EL (cell line): ENCODE measurements at regions not wholly inside any gene's neighbourhood (a gene's known extent, or its start where the extent isn't known, plus 50 kb on each side); places are given as distances from the start of the nearest gene placed in this dataset.

Source experiments
- DNase-seq: peaks from one replicate; pipeline ENCODE4 v3.0.0-alpha.2; 2016

DNA sequence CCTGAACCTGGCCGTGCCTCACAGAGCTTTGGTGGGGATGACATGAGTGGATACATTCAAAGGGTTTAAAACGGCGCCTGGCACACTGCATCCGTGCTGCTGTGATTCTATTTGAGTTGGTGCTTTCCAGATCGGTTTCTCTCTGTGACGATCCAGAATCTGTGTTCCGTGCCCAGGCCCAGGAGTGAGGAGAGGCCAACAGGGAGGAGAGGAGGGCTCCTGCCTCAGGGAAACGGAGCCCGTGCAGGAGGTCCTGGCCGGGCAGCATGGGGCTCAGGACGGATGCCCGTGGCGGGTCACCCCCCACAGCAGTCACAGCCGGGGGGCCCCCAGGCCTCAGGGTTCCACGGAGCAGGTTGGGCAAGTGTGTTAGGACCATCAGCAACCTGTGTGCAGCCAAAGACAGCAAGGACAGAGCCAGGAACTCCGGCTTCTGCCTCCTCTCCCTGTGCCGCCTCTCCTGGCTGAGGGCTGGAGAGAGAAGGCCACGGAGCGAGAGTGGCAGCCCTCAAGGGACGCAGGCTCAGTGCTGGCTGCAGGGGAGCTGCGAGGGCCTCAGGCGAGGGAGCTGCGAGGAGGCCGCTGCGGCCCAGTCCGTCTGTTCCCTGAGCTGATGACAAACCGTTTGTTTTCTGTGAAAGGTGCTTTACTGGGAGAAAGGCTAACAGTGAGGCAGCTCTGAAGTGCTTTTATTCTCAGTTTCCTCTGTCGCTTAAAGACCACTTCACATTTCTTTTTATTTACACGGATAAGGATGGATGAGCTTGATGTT, 99.3 kb downstream of the METRNL start:
- no peak for DNase-seq

DNA sequence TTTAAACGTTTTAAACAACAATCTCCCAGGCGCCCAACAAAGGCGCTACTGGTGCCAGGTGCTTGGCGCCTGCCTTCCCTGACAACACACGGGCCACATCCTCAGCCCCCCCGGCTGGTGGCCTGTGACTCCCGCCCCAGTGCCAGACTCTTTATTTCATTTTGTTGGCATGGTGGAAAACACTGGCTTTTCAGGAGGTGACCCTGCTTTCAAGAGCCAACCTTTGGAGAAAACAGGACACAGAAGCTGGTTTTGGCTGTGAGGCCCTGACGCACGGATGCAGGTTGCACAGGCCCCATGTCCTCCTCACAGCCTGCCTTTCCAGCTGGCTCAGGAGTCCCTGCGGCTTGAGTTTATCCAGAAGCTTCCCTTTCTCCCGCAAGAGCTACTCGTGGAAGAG, 100.0 kb downstream of the METRNL start:
- DNase-seq, result no peak

DNA sequence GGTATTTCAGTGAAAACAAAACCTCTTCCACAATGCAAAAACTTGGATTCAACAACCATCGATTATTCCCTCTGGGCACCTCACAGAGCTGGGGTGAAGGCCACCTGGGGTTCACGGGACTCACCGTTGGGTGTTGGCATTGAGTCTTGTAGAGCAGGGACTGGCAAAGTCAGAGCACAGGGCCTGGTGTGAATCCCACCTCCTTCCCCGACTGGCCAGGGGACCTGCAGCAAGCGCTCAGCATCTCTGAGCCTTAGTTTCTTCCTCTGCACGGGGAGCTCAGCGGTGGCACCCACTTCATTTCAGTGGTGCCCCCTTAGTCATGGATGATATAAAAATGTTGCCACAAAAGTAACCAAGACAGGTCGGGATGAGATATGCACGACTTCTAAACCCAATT, 100.4 kb downstream of the METRNL start:
- no peak for DNase-seq

- no peak for DNase-seq
These were observed 101.0 kb downstream of the METRNL start for GRCh38 chr17:83180264-83180995.

DNA sequence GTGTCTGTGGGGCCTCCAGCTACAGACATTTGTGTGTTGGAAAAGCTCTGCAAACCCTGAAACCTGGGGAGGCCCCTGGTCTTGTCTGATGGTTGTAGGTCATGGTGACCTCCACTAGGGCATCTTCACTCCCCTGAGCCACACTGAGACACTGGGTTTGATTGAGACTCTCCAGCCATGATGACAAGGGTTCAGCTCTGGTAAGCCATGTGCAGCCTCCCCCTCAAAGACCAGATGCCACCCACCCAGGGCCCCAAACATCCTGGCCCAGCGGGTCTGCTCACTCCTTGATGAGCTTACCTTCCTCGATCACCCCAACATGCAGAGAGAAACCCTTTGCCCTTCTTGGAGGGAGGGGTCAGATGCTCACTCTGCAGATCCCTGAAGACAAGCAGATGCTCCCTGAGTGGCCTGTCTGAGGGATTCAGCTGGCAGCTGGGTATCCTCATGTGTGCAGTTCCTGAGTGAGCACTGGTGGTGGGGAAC, 101.6 kb downstream of the METRNL start:
- DNase-seq, result no peak

DNA sequence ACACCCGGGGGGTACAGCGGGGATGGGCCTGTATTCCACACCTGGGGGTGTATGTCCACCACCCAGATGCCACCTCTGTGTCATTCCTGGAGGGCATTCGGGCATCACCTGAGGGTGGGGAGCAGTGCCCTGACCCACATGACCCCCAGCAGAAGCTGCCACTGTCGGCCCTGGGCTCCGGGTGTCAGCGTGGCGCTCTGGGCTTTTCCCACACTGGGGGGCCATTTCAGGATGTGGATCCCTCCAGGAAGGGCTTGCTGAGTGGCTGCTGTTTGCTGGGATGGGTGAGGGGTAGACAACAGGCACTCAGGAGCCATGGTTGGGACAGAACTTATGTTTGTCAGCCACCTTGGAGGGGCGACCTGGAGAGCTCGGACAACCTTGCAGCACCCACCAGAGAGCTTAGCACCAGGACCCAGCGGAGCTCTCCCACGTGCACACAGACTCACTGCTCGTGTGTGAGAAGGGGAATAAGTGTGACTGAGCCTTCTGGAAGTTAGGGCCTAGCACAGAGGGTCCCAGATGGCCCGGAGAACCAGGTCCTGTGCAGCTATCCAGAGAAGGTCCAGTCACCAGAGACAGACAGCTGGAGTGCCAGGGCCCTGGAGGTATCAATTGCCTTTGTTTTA, 102.7 kb downstream of the METRNL start:
- no peak for DNase-seq

GRCh38 chr17:83182620-83183101, 103.3 kb downstream of the METRNL start:
- DNase-seq, result no peak

GRCh38 chr17:83183145-83183948, 103.9 kb downstream of the METRNL start:
- DNase-seq, result no peak

DNA sequence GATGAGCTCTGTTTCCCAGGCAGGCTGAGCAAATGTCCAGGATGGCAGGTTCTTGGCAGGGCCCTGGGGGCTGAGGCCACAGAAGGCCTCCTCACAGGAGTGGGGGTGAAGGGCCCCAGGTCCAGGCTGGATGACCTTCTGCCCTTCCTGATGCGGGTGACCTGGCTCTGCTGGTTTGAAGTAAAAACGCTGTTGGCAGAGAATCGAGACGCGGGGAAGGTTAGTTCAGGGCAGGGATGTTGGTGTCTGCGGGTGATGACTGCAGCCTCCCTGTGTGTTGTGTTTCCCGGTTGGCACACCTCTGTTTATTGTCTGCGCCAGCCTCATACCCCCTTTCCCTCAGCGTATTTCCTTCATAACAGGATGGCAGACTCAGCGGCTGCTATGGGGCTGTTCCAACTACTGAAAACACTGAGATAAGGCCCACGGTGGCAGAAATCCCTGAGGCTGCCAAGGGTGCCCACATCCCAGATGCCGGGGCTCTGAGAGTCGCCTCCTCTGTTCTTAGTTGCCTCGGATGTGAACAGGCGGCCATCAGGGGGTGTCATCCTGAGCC, 104.6 kb downstream of the METRNL start:
- no peak for DNase-seq

DNA sequence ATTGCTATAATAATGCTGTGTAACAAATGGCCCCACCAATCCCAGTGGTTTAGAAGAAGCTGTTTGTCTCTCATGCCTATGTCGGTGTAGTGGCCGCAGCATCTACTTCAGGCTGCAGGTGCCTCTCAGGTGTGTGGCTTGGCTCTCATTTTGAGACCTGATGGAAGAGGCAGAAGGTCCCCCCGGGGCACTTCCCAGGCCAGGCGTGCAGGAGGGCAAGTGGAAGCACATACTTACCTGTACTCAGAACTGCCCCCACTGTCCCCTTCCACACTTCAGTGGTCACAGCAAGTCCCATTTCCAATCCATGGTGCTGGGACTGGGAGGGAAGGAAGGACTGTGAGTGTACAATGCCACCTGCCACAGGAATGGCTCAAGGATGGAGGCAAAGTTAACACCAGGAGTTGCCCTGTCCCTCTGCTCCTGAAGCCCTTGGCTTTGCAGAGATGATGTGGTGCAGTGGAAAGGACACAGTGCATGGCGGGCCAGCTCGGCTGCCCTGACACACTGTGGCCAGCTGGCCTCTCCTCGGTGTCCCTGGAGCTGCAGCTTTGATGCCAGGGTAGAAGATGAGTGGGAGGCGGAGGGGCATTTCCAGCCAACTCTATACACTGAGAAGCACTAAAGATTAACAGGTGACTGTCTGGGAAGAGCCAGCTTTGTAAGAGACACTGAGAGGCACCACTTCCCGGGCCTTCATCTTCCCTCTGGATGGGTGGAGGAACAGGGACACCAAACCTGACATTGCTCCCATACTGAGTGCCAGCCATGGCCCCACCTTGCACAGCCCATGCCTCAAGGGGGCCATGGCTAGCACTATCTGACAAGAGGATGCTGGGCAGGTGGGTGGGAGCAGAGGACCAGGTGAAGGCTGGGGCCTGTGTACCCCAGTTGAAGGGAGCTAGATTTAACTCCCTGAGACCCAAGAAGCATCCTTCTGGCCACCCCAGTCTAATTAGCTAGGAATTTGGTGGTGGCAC, 105.9 kb downstream of the METRNL start:
- DNase-seq, result no peak

- DNase-seq, result no peak
These were observed 106.8 kb downstream of the METRNL start for GRCh38 chr17:83186226-83186625.

DNA sequence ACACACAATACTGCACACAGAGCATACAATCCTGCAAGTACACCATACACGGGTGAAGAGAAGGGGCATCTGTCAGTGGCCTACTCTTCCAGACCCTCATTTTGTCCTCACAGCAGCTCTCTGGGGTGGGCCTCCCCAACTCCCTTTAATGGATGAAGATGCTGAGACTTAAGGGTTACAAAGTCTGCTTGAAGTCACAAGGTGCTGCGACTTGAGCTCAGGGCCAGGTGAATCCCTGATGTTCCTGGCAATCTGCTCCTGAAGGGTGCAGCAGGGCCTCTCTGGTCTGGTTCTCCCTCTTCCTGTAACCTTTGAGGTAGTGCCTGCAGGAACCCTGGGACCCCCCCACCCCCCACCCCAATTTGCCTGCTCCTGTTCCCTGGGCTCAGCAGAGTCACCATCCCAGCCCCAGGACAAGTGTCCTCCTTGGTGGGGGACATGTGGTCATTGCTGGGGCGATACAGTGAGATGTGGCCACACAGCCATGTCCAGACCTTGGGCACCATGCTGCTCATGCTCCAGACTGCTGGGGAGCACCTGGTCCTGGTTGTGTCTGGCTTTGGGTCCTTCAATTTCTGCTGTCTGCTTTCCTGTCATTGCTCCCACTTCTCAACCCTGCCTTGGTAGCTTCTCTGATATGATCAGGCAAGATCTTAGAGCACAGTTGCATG, 107.5 kb downstream of the METRNL start:
- DNase-seq, result no peak

DNA sequence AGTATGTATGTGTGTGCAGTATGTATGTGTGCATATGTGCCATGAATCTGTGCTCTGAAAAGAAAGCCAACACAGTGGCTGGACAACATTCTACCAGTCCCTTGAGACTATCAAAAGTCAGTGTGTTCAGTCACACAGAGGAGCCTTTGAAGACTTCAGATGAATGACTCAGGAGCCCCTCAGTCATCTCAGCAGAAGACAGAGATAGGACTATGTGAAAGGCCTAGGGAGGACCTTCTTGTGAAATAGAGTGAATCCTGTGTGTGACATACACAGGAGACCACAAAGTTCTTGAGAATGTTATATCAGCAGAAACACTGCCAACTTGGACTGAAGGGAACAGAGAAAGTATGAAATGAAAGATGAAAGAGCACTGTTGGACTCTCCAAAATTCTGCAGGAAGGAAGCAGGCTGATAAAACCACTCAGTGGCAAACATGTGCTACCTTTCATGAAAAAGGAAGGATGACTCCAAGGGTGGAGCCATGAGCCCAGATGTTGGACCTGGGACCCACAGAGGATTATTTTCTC, 108.4 kb downstream of the METRNL start:
- DNase-seq, result no peak

DNA sequence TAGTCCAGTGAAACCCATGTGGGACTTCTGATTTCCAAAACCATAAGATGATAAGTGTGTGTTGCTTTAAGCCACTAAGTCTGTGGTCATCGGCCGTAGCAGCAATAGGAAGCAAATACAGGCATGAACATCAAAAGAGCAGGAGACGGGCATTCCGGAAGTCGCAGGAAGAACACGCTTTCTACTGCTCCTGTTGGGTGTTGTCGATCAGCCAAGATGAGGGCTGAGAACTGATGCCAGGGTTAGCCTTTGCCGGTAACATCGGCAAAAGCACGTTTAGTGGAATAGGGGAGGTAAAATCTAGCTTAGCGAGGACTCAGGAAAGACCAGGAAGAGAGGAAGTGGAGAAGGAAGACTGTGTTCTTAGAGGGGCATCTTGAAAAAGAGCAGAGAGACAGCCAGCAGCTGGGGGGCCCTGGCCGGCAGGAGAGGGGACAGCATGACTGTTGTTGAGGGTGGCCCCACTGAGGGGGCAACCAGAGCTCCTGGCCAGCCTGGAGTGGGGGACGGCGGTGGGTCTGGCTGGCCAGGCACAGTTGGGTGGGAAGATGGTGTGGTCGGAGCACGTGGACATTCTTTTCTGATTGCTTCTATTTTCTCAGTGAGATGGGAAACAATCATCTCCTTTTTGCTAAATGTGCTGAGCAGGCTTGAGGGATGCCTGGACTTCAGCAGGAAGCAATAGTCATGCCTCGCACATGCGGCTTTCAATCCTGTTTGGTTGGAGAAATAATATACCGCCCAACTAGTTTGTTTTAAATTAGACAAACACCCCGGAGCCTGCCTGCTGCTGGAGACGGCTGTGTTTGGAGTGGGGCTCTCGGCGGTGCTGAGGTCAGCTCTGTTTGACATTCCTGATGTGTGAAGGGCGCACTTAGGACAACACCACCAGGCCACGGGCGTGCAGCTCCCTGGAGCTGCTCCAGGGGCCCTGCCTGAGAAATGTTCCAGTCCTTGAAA, 109.9 kb downstream of the METRNL start:
- DNase-seq, result peak; percentile 80

DNA sequence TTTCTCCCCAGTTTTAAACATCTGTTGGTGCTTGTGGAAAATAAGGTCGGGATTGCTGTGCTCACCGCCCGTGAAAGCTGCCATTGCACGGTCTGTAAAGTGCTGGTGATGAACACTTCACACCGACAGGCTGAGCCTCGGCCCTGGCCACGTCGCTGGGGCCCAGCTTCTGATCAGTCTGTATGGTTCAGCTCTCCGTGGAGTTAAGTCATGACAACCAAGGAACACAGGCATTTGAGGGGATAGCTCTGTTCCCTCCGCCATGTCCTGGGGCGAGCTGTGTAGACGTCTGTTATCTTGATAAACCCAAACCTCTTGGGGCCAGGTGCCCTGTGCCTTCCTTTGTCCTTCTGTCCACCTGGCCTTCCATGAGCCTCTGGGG, 110.6 kb downstream of the METRNL start:
- DNase-seq, result no peak

GRCh38 chr17:83190601-83191387, 111.4 kb downstream of the METRNL start:
- no peak for DNase-seq

- DNase-seq, result no peak
These were observed 112.2 kb downstream of the METRNL start for GRCh38 chr17:83191388-83192160.
